NOMO-1 (cell line): ENCODE measurements at regions not wholly inside any gene's neighbourhood (a gene's known extent, or its start where the extent isn't known, plus 50 kb on each side); places are given as distances from the start of the nearest gene placed in this dataset.
"Not testable (repeated sequence)": the region's sequence is repeated elsewhere in the genome, so short reads cannot be mapped to it uniquely, and the experiment has no call there.

ENCODE experiments used
- DNase-seq, 2 experiments: peaks; one replicate each; lab custom pipeline; 2025; ENCODE audit not compliant: unreplicated experiment in 2 of 2; lab: John Stamatoyannopoulos, UW

- DNase-seq, result no peak
These were observed 452.1 kb upstream of the RPS6KA3 start for GRCh38 chrX:20718592-20719380.

GRCh38 chrX:20715176-20715575, 448.5 kb upstream of the RPS6KA3 start:
- no peak for DNase-seq

GRCh38 chrX:20712811-20713210, 446.1 kb upstream of the RPS6KA3 start:
- DNase-seq, result no peak

- DNase-seq, result no peak
These were observed 444.7 kb upstream of the RPS6KA3 start for GRCh38 chrX:20711366-20711765.

- no peak for DNase-seq
These were observed 426.4 kb upstream of the RPS6KA3 start for GRCh38 chrX:20693078-20693477.

- DNase-seq, result no peak
These were observed 419.5 kb upstream of the RPS6KA3 start for GRCh38 chrX:20686256-20686655.

- DNase-seq, result no peak
These were observed 418.9 kb upstream of the RPS6KA3 start for GRCh38 chrX:20685652-20686051.

GRCh38 chrX:20681683-20682082, 415.0 kb upstream of the RPS6KA3 start:
- DNase-seq, result no peak

GRCh38 chrX:20680998-20681397, 414.3 kb upstream of the RPS6KA3 start:
- DNase-seq, result no peak

- no peak for DNase-seq
These were observed 405.8 kb upstream of the RPS6KA3 start for GRCh38 chrX:20672476-20672875.

GRCh38 chrX:20671746-20672145, 405.0 kb upstream of the RPS6KA3 start:
- DNase-seq, result not testable (repeated sequence)

GRCh38 chrX:20670611-20671010, 403.9 kb upstream of the RPS6KA3 start:
- DNase-seq, result no peak

GRCh38 chrX:20668550-20668949, 401.8 kb upstream of the RPS6KA3 start:
- peak in 1 of 2 experiments; percentile 10 for DNase-seq

GRCh38 chrX:20666331-20666730, 399.6 kb upstream of the RPS6KA3 start:
- no peak for DNase-seq

GRCh38 chrX:20665481-20665880, 398.8 kb upstream of the RPS6KA3 start:
- DNase-seq, result no peak

- no peak for DNase-seq
These were observed 398.1 kb upstream of the RPS6KA3 start for GRCh38 chrX:20664774-20665173.

- no peak for DNase-seq
These were observed 397.4 kb upstream of the RPS6KA3 start for GRCh38 chrX:20664131-20664530.

GRCh38 chrX:20663336-20663735, 396.6 kb upstream of the RPS6KA3 start:
- no peak for DNase-seq

GRCh38 chrX:20656721-20657120, 390.0 kb upstream of the RPS6KA3 start:
- DNase-seq, result no peak

- no peak for DNase-seq
These were observed 387.9 kb upstream of the RPS6KA3 start for GRCh38 chrX:20654596-20655106.

GRCh38 chrX:20653070-20653469, 386.4 kb upstream of the RPS6KA3 start:
- no peak for DNase-seq

GRCh38 chrX:20641954-20642353, 375.2 kb upstream of the RPS6KA3 start:
- no peak for DNase-seq

GRCh38 chrX:20639115-20639514, 372.4 kb upstream of the RPS6KA3 start:
- no peak for DNase-seq
